AG20443 (cell line): ENCODE measurements at regions not wholly inside any gene's neighbourhood (a gene's known extent, or its start where the extent isn't known, plus 50 kb on each side); places are given as distances from the start of the nearest gene placed in this dataset.
"Not testable (repeated sequence)": the region's sequence is repeated elsewhere in the genome, so short reads cannot be mapped to it uniquely, and the experiment has no call there.

Experiments
- DNase-seq: peaks from one replicate; pipeline ENCODE4 v3.0.0; 2012; ENCODE audit warnings: low spot score, mixed read lengths

DNA sequence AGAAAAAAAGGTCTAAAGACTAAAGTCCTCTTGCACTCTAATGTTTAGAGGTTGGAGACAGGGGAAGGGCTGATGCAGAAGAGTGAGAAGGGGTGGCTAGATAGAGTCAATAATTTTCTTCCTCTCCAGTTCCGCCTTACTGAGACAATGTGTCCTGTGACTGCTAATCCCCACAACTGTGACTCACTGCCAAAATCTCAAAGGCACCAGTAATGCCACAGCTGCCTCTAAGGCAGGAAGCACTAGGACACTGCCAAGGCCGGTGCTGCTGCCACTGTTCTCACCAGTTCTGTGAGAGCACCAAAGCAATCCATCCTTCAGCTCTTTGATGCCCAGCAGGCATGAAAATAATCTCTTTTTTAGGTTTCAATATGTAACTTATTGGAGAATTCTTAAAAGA is 701.9 kb upstream of the MAP3K7 start:
- DNase-seq = no peak

DNA sequence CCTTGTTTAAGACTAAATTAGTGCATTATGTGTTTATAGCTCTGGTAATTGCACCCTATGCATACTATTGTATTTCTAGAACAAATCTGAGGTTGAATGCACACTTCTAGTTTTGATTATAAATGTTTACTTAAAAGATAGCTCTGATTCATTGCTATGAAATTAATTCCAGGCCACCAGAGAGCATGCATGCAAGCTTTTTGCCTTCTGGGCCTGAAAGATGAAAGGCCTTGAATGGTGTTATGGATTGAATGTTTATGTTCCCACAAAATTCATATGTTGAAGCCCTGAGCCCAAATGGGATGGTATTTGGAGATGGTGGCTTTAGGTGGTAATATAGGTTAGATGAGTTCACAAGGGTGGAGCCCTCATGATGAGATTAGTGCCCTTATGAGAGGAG is 695.0 kb upstream of the MAP3K7 start:
- DNase-seq = no peak

DNA sequence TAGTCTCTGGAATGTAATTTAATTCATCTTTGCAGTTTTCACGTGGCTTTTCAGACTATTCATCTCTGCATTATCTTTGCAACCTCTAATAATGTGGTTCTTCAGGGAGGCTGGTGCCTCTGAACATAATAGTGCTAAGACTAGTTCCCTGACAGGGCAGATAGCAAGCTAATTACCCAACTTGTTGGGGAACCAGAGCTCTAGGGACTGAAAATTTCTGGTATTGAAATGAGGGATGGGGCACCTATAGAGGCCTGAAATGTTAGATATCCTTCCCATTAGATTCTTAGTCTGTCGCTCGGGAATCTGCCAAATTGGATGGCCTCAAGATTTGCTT is 693.6 kb upstream of the MAP3K7 start:
- no peak for DNase-seq

DNA sequence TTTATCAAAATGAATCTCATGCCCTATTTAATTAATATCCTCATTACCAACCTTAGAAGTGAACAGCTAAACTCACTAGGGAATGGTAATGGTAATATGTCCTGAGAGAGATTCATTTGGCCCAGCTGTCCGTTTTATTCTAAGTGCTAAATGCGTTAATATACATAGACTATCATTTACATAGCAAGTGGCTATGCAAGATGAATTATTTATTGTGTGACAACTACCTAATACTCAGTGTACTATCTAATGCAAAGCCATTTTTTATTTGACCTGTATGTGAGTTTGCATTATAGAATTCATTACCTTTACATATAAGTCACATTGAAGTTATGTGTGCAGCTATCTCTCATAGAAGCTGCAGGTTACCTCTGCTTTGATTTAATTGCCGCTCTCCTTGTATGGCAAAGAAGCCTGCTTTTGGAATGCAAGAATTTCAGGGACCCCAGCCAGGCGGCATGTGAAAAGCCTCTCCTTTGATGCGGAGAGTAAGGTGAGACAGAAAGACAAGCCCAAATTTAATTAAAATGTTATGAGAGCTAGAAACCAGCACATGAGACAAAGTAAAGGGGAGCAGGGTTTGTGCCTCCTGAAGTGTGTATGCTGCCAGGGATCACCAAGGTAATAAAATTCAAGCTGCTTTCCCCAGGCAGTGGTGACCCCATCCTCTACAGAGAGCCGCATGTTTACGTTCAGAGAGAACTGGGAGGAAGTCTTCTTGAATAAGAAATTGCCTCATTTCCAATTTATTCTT is 693.0 kb upstream of the MAP3K7 start:
- no peak for DNase-seq

DNA sequence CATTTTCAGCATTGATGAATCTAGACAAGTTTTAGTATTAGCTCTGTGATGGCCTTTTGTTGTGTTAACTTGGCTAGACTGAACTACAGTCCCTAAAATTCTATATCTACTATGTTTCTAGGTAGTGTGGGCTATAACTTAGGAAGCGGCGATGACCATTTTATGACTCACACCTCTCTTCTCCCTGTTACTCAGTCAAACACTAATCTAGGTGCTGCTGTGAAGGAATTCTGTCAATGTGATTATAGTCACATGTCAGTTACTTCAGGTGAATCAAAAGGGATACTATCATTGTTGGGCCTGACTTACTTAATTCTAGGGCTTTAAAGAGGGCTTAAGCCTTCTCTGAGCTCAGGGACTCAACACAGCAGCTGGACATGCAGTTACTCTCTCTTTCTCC is 691.5 kb upstream of the MAP3K7 start:
- DNase-seq = no peak

DNA sequence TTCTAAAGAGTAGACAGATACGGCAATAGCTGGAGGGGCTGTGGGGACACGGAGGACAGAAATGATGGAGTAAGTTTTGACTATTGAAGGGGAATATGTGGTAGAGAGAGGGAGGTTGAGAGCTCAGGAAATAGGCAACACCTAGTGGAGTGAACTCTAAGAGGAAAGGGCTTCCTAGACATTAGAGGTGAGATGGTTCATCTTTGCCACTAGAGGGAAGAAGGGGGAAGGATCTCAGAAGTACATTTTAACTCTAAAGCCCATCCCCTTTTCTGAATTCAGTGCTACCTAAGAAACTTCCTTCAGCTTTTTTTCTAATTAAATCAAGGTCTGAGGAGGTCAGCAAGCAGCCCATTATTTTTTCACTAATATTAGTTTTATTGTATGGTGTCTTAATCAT is 689.4 kb upstream of the MAP3K7 start:
- no peak for DNase-seq

DNA sequence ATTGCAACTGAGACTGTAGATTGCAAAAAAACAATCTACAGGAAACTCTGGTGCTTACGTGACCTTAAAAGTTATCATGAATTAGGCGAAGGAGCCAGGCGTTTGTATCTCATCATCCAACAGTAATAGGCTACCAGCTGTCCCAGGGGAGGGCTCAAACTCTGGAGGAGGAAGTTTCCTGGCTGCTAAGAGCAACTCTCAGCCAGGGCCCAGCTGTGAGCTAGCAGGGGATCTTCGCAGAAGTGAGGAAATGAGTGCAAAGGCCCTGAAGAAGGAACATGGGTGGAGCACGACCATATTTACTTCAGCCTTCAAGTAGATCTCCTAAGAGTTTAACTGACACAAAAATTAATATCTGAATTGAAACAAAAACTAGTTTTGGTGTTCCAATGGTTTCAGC is 686.9 kb upstream of the MAP3K7 start:
- DNase-seq = no peak

DNA sequence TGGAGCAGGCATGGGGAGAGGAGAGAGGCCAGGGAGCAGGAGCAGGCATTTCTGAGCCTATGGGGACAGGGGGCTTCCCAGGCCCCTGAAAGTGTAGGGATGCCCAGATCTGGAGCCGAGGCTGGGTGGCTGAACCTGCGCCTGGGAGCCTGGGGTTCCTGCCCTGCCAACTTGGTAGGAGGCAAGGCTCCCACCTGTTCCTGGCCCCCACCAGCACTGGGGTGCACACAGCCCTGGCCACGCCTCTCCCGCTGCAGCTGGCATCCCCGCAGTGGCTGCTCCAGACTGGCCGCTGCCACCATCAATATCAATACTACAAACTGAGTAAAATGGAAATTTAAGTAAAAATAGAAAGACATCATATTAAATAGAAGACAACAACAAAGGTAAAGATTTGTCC is 684.9 kb upstream of the MAP3K7 start:
- DNase-seq = no peak

DNA sequence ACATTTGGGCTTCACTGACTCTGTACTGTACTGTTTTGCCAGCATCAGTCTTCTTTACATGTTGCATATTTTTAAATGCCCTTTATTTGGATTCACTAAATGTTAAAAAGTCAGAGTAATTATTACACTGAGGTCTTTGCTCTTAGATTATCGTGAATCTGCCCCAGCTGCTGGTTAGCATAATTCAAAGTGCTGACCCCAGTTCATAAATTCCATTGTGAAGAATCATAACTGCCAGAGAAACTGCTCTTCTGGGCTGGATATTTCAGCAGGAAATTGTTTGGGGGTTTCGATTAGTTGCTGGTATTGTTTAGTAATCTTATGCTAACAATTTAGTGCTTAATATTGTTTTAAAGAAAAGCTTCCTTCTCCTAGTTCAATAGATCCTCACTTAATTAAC is 682.1 kb upstream of the MAP3K7 start:
- no peak for DNase-seq

DNA sequence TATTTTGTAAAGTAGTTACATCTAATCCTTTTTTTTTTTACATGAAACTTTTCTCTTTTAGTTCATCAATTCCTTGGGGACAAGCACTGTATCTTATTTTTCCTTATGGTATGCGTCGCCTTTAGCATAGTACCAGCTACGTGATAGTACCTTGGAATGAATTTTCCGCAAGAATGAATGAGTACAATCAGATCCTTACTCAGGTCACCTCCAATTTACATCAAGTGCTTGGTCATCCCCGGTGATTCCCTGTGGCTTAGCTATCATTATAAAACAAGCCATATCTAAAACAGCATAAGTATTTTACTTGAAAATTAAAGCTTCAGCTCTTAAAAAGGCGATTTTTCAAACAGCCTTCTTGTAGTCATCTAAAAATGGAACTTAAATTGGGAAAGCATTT is 680.4 kb upstream of the MAP3K7 start:
- DNase-seq = no peak

DNA sequence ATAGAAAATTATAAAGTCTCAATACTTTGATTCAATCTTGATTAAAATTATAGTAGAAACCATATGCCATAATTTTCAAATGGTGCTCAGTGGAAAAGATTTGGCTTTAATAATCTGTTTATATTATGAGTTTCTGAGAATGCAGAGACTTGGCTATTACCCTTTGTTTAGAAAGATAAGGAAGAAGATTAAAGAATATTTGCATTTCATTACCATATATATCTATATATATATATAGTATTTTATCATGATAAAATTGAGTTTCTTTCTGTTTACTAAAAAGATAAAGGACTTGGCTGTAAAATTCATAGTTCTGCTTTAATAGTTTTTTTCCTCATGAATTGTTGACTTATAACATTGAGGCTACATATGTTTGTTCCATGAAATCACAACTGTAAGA is 679.3 kb upstream of the MAP3K7 start:
- DNase-seq = no peak

DNA sequence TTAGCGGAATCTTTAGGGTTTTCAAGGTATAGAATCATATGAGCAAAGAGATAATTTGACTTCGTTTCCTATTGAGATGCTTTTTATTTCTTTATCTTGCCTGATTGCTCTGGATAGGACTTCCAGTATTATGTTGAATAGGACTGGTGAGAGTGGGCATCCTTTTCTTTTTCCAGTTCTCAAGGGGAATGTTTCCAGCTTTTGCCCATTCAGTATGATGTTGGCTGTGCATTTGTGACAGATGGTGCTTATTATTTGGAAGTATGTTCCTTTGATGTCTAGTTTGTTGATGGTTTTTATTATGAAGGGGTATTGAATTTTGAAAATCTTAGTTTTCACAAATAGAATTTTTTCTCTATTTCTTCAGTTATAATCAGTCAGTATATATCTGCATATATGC is 656.6 kb upstream of the MAP3K7 start:
- no peak for DNase-seq

DNA sequence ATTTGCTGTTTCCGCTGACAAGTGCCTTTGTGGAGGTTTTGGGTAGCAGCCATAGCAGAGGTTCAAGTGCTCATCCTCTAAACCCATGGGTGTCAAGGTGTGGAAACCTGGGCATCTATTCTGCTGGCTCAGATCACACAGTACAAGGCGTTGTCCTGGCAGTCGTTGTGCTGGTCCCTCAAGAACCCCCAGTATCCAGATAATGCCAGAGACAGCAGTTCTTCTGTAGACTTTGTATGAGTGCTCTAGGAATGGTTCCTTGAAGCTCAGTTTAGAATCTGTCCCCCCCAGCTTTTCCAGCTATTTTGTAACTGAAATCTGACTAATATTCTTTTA is 655.7 kb upstream of the MAP3K7 start:
- DNase-seq = no peak

DNA sequence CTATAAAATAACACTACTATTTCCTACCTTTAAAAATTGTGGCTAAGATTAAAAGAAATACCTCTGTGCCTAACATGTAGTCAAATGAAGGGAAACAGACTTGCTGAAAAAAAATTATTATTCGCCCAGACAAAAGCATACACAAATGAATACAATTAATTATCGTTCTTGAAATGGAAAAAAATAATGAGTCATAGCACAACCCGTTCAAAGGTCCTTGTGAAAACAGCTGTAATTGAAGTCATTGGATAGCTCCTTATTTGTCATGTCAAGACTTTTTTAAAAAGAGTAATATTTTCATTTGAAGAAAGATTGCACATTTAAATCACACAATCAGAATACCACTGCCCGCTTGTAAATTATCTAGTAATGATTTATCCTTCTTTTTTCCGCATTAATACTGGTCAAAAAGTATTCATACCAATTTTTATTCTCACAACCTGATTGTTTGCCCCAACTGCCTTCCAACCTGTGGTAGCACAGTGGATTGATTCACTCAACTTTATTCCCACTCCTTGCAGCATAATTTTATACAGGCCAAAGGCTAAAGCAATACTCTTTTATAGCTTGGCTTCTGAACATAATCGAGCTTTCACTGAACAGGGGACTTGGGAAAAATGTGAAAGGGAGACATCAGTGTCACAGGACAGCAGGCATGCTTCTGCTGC is 655.2 kb upstream of the MAP3K7 start:
- DNase-seq = no peak

DNA sequence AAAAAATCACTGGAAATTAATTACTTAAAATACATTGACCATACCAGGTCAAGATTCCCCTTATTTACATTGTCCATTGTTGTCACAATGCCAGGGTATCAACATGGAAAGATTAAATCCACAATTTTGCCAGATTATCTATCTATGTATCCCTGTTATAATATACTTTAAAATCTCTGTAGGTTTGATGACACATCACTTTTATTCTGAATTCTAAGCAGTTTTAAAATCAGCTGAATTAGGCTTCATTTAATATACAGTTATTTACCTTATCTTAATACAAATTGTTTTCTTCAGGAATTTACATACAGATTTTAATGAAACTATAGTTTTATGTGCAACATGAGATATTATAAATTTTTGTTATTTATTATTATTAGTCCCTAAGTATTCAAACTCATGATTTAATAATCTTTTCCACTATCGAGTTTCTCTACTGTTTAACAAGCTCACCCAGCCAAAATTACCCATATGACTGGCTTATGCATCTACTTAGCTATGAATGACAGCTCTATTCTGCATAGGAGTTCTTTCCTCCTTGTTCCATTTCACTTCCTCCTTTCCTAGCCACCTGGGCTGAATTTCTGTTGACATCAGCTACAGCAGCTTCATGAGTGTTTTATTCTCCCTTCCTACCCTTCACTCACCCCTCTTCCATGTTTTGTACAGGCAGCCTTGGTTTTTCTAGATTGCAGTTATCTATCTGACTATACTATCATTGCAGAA is 654.2 kb upstream of the MAP3K7 start:
- DNase-seq = no peak

DNA sequence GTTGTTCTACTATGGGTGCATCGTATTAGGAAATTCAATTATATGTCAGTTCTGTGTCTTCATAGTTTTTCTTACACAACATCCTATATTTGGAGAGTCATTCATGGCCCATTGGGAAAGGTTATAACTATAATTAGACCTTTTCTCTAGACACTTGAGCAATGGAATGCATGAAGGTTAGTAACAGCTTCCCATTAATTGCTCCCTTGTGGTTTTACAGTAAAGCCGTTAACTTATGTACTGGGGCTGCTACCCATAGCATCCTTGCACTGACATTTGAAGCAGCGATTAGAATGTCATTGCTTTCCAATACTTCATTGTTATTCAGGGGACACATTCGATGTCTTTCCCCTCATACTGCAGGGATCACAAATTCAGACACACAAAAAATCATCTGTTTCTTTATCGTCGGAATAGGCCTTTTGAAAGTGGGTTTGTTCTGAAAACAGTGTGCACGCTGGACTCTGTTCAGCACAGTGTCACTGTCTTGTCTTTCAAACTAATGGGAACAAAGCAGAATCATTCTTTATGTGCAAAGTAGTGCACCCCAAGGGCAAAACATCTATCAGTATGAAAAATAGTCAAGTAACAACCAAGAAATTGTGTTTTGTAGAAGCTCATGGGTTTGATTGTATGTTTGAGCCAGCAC is 634.3 kb upstream of the MAP3K7 start:
- no peak for DNase-seq

DNA sequence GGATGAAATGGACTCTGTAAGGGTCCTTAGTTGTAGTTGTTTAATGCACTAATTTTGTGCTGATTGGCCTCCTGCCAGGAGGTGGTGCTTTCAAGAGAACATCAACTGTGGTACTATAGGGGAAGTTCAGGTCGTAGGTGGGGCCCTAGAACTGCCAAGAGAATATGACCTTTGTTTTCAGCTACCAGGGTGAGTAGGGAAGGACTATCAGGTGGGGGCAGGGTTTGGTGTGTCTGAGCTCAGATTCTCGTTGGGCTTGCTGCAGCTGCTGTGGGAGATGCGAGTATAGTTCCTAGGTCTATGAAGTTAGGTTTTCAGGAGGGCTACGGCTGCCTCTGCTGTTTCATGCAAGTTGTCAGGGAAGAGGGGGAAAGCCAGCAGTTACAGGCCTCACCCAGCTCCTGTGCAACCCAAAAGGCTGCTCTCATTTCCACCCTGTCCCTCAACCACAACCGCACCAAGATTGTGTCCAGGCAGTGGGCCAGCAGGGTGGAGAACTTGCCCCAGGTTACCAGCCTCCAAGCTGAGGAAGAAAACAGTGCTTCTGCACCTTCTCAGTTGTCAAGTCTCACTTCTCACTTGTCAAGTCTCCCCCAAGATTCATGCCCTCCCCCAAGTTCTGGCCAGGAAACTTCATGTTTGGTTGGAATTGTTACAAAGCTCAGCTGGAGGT is 626.5 kb upstream of the MAP3K7 start:
- DNase-seq = no peak

DNA sequence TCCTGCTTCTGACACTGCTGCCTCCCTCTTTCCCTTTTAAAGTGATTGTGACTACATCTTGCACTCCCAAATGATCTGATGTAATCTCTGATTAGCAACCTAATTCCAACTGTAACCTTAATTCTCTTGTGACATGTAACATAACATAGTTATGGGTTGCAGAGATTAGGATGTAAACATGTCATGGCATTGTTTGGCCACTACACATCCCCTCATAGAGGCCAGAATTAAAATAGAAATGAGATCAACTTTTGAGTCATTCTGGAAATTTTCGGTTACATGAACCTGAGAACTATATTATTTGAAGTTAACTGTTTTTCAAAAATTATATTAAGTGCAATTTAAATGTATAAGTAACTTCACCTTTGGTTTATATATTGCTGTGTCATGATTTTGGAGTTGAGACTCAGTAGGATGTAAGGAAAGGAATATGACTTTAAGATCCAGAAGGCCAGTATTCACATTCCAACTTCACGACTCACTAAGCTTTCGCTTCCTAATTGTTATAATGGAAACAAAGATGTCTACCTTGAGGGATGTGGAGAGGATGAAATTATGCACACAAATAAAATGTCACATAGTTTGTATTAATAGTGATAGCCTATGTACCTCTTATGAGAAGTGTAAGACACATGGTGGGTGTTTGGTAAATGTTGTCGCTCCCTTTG is 611.9 kb upstream of the MAP3K7 start:
- DNase-seq = no peak

DNA sequence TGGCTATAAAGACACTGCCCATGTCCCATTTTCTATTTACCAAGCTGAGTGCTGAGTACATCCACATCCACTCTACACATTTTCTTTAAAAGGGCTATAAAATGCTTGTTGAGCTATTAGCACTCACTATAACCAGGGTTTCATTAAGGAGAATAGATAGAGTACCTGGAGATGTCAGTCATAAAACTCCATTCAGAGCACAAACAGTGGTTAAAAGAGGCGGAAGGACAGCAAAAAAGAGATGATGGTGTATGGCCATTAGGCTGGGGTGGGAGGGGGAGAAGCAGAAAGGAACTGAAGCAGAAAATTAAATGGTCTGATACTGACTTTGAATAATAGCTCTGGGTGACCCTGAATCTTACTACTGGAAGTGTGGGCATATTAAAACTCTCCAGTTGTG is 609.9 kb upstream of the MAP3K7 start:
- DNase-seq = no peak

DNA sequence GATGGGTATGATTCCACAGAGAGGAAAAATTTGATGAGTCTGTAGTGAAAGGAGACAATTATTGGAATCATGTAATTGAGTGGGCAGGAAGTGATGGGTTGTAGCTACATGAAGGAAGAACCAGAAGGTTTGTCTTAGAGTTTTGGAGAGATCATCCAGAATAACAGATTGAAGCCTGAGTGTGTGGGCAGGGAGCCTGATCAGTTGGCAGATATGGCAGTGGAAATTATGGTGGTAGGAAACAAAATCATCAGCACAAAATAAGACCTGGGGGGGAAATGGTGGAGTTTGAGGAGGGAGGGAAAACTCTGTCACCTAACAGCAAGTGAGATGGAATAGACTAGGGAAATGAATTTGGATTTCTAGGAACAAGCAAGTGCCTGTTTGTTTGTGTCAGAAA is 606.6 kb upstream of the MAP3K7 start:
- no peak for DNase-seq

DNA sequence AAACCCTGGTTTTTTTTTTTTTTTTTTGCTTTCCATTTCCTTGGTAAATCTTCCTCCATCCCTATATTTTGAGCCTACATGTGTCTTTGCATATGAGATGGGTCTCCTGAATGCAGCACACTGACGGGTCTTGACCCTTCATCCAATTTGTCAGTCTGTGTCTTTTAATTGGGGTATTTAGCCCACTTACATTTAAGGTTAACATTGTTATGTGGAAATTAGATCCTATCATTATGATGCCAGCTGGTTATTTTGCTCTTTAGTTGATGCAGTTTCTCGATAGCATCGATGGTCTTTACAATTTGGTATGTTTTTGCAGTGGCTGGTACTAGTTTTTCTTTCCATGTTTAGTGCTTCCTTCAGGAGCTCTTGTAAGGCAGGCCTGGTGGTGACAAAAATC is 603.2 kb upstream of the MAP3K7 start:
- not testable (repeated sequence) for DNase-seq

DNA sequence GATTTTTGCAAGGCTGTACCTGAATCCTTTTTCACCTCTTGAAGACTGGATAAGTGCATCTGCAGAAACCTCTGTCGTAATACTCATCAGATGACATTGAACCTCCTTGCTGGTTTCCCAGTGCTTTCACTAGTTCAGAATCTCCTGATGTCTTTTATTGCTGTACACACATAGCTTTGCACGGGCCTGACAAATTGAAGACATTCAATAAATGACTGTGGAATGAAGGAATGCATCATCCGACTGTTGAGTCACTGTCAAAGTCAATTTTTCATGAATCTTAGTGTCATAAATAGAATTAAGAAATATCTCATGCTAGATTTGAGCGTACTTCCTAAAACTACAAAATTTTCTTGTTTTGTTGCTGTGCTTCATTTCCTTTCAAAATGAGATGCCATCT is 598.2 kb upstream of the MAP3K7 start:
- DNase-seq = no peak
